MM.1S (cell line): ENCODE measurements at regions not wholly inside any gene's neighbourhood (a gene's known extent, or its start where the extent isn't known, plus 50 kb on each side); places are given as distances from the start of the nearest gene placed in this dataset.
"Not testable (repeated sequence)": the region's sequence is repeated elsewhere in the genome, so short reads cannot be mapped to it uniquely, and the experiment has no call there.

Source experiments
- DNase-seq: peaks from one replicate; pipeline ENCODE4 v3.0.0-alpha.2; 2015
- H2AFZ ChIP-seq: fragments of 300-600 bp; sonication (generic); 2 replicates; pipeline ENCODE4 v1.6.0; 2016; ENCODE audit warnings: antibody characterized with exemption, low read length
- H3F3A ChIP-seq: fragments of 300-600 bp; sonication (generic); 2 replicates; pipeline ENCODE4 v1.6.1; 2016; ENCODE audit warnings: mild to moderate bottlenecking, antibody characterized with exemption, low read length, moderate library complexity, mixed read lengths; ENCODE audit not compliant: insufficient read depth
- H3K27ac ChIP-seq: fragments of 300-600 bp; sonication (generic); 2 replicates; pipeline ENCODE4 v1.5.1; 2016; ENCODE audit warnings: mild to moderate bottlenecking, low read length
- H3K27me3 ChIP-seq: fragments of 300-600 bp; sonication (generic); replicated peaks from 2 replicates; pipeline ENCODE4 v1.6.0; 2016; ENCODE audit warnings: low read length; ENCODE audit not compliant: insufficient read depth
- H3K36me3 ChIP-seq: fragments of 300-600 bp; sonication (generic); replicated peaks from 2 replicates; pipeline ENCODE4 v1.6.1; 2016; ENCODE audit warnings: mild to moderate bottlenecking, low read length, mixed read lengths; ENCODE audit not compliant: insufficient read depth
- H3K4me1 ChIP-seq: fragments of 300-600 bp; sonication (generic); 2 replicates; pipeline ENCODE4 v1.6.1; 2016; ENCODE audit warnings: low read length, mixed read lengths
- H3K4me2 ChIP-seq: fragments of 300-600 bp; sonication (generic); 2 replicates; pipeline ENCODE4 v1.6.0; 2016; ENCODE audit warnings: low read depth, low read length
- H3K4me3 ChIP-seq: fragments of 300-600 bp; sonication (generic); 2 replicates; pipeline ENCODE4 v1.5.1; 2016; ENCODE audit warnings: low read length, mixed read lengths
- H3K79me2 ChIP-seq: fragments of 300-600 bp; sonication (generic); 2 replicates; pipeline ENCODE4 v1.6.1; 2016; ENCODE audit warnings: mixed run types, low read length, mixed read lengths
- H3K9ac ChIP-seq: fragments of 300-600 bp; sonication (generic); 2 replicates; pipeline ENCODE4 v1.6.1; 2016; ENCODE audit warnings: low read length, mixed read lengths
- H3K9me2 ChIP-seq: fragments of 300-600 bp; sonication (generic); replicated peaks from 2 replicates; pipeline ENCODE4 v1.6.1; 2016; ENCODE audit warnings: mild to moderate bottlenecking, low read length, mixed read lengths; ENCODE audit not compliant: insufficient read depth
- H3K9me3 ChIP-seq: fragments of 300-600 bp; sonication (generic); replicated peaks from 2 replicates; pipeline ENCODE4 v1.6.1; 2016; ENCODE audit warnings: mild to moderate bottlenecking, low read length, mixed read lengths; ENCODE audit not compliant: insufficient read depth
- H4K20me1 ChIP-seq: fragments of 300-600 bp; sonication (generic); 2 replicates; pipeline ENCODE4 v1.6.1; 2016; ENCODE audit warnings: mild to moderate bottlenecking, low read length, moderate library complexity, mixed read lengths; ENCODE audit not compliant: insufficient read depth
- EZH2 ChIP-seq: fragments of 300-600 bp; sonication (generic); optimal IDR thresholded peaks from 2 replicates; pipeline ENCODE3; 2017; ENCODE audit warnings: low read depth, mild to moderate bottlenecking, antibody characterized with exemption, low read length, mixed read lengths
- EZH2phosphoT487 ChIP-seq: fragments of 300-600 bp; sonication (generic); IDR thresholded peaks from 2 replicates; pipeline ENCODE4 v1.6.1; 2018; ENCODE audit warnings: antibody characterized with exemption, low read length
- TF ChIP-seq, protein P1 (sequence below): fragments of 300-600 bp; sonication (generic); IDR thresholded peaks from 2 replicates; pipeline ENCODE4 v1.5.1; 2016; ENCODE audit warnings: antibody characterized with exemption, low read length, mixed read lengths

DNA sequence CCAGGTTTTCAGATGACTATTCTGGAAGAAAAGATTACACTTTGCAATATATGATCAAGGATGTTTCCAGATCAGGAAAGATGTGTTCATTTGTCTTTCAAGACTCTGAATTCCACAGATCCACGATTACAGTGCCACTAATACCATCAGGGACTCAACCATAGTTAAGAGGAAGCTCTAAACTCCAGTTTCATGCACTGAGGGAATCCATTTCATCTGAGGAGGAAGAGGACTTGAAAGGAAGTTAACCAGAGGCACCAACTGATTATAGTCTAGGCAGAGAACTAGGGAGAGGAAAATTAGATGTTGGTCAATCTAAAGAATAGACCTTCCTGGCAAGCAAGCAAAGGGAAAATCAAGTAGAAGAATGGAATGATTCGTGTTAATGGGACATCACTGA, 218.3 kb upstream of the PRDM1 start:
- H3K4me2 ChIP-seq = no peak overlapping the region
- H3K27ac ChIP-seq = no peak overlapping the region
- H2AFZ ChIP-seq = no peak overlapping the region
- no peak for DNase-seq
- TF ChIP-seq, protein P1, sequence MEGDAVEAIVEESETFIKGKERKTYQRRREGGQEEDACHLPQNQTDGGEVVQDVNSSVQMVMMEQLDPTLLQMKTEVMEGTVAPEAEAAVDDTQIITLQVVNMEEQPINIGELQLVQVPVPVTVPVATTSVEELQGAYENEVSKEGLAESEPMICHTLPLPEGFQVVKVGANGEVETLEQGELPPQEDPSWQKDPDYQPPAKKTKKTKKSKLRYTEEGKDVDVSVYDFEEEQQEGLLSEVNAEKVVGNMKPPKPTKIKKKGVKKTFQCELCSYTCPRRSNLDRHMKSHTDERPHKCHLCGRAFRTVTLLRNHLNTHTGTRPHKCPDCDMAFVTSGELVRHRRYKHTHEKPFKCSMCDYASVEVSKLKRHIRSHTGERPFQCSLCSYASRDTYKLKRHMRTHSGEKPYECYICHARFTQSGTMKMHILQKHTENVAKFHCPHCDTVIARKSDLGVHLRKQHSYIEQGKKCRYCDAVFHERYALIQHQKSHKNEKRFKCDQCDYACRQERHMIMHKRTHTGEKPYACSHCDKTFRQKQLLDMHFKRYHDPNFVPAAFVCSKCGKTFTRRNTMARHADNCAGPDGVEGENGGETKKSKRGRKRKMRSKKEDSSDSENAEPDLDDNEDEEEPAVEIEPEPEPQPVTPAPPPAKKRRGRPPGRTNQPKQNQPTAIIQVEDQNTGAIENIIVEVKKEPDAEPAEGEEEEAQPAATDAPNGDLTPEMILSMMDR = no peak
- TF ChIP-seq EZH2 (no peak), EZH2phosphoT487 (no peak)
- no peaks in the 10 kb centered on the region for H3K9me3 ChIP-seq
- H3K36me3 ChIP-seq = no peaks in the 10 kb centered on the region
- H3K4me1 ChIP-seq = no peaks in the 10 kb centered on the region
- H3K9me2 ChIP-seq = no peaks in the 10 kb centered on the region
- no peak overlapping the region for H3K4me3 ChIP-seq
- no peaks in the 10 kb centered on the region for H3F3A ChIP-seq
- H3K27me3 ChIP-seq = no peaks in the 10 kb centered on the region
- no peak overlapping the region for H3K9ac ChIP-seq
- H4K20me1 ChIP-seq = no peaks in the 10 kb centered on the region
- H3K79me2 ChIP-seq = no peaks in the 10 kb centered on the region

DNA sequence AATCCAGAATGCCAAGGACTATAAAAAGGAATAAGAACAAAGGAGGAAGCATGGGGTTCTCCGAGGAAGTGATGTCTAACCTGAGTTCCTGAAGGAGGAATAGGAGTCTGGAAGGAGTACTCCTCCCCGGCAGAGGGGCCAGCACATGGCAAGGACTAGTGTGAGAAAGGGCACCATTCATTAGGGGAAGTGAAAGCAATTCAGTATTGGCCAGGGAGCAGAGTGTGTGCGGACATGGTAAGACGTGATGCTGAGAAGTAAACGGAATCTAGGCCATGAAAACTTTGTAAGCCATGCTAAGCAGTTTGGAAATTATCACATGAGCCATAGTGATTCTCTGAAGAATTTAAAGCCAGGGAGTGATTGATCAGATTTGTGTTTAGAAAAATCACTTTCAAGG, 218.9 kb upstream of the PRDM1 start:
- no peak for DNase-seq
- Histone ChIP-seq H2AFZ (no peak overlapping the region), H3K4me2 (no peak overlapping the region), H3K4me1 (no peaks in the 10 kb centered on the region), H3K79me2 (no peaks in the 10 kb centered on the region), H3K27me3 (no peaks in the 10 kb centered on the region), H3K36me3 (no peaks in the 10 kb centered on the region), H3K4me3 (no peak overlapping the region), H3K27ac (no peak overlapping the region), H3K9me3 (no peaks in the 10 kb centered on the region), H3K9ac (no peak overlapping the region), H3K9me2 (no peaks in the 10 kb centered on the region), H3F3A (no peaks in the 10 kb centered on the region), H4K20me1 (no peaks in the 10 kb centered on the region)
- TF ChIP-seq EZH2phosphoT487 (no peak), EZH2 (no peak)
- TF ChIP-seq, protein P1 = no peak

DNA sequence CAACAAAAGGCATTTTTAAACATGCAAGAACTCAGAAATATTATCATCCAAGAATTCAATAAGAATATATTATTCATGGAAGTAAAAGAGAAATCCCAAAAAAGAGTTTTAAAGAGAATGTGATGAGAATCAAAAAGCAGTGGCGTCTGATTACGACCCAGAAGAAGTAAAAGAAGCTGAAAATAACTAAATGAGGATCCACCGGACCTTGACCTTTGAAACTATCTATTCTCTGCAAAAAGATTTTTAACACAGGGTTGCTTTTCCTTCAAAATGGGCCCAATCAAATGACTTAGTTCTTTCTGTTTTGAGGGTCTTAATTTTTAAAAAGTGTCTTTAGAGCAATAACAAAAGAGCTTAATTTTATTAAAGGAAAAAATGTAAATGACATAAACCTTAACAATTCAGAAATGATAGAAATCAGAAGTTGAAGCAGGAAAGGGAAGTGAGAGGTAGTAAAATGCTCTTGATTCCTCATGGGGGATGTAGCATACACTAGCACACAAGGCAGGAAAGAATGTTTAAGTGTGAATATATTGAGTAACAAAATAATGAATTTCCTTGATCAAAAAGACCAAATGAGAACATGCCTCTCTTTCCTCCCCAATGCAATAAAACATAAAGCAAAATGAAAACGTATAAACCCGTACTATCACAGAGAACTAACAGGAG, 223.1 kb upstream of the PRDM1 start:
- no peaks in the 10 kb centered on the region for H4K20me1 ChIP-seq
- no peaks in the 10 kb centered on the region for H3K27me3 ChIP-seq
- H2AFZ ChIP-seq = no peak overlapping the region
- TF ChIP-seq, protein P1 = no peak
- TF ChIP-seq EZH2phosphoT487 (no peak), EZH2 (no peak)
- H3K9ac ChIP-seq = no peak overlapping the region
- H3K79me2 ChIP-seq = no peaks in the 10 kb centered on the region
- no peak overlapping the region for H3K27ac ChIP-seq
- no peaks in the 10 kb centered on the region for H3K9me3 ChIP-seq
- H3K4me2 ChIP-seq = no peak overlapping the region
- no peaks in the 10 kb centered on the region for H3F3A ChIP-seq
- H3K36me3 ChIP-seq = no peaks in the 10 kb centered on the region
- no peak overlapping the region for H3K4me3 ChIP-seq
- DNase-seq = no peak
- H3K4me1 ChIP-seq = peaks cover 8% of the 10 kb centered on the region
- no peaks in the 10 kb centered on the region for H3K9me2 ChIP-seq

DNA sequence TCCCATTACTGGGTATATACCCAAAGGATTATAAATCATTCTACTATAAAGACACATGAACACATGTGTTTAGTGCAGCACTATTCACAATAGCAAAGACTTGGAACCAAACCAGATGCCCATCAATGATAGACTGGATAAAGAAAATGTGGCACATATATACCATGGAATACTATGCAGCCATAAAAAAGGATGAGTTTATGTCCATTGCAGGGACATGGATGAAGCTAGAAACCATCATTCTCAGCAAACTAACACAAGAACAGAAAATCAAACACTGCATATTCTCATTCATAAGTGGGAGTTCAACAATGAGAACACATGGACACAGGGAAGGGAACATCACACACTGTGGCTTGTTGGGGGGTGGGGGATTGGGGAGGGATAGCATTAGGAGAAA, 225.2 kb upstream of the PRDM1 start:
- H3K4me1 ChIP-seq, H3K4me3 ChIP-seq, H3K79me2 ChIP-seq, H3K4me2 ChIP-seq, H4K20me1 ChIP-seq, H3K36me3 ChIP-seq, H2AFZ ChIP-seq, H3K9ac ChIP-seq, H3K9me3 ChIP-seq, H3K9me2 ChIP-seq, H3F3A ChIP-seq, H3K27me3 ChIP-seq, H3K27ac ChIP-seq, DNase-seq: not testable (repeated sequence)
